HG02763 (cell line): ENCODE measurements at regions not wholly inside any gene's neighbourhood (a gene's known extent, or its start where the extent isn't known, plus 50 kb on each side); places are given as distances from the start of the nearest gene placed in this dataset.

Source experiments
- ATAC-seq: cut with Tn5 transposase; IDR thresholded peaks from one replicate; pipeline ENCODE4 v1.9.1; 2021; ENCODE audit warnings: mild to moderate bottlenecking, moderate library complexity; ENCODE audit not compliant: unreplicated experiment

DNA sequence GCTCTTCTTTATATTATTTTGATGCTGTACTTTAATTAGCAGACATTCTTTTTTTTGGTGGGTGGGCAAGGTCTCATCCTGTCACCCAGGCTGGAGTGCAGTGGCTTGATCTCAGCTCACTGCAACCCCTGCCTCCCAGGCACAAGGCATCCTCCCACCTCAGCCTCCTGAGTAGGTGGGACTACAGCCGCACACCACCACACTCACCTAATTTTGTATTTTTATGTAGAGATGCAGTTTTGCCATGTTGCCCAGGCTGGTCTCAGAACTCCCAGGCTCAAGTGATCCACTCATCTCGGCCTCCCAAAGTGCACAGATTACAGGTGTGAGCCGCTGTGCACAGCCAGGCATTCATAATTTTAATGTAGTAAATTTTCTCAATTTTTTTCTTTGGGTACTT lies 608.1 kb downstream of the ZNF385D start:
- no peak for ATAC-seq

DNA sequence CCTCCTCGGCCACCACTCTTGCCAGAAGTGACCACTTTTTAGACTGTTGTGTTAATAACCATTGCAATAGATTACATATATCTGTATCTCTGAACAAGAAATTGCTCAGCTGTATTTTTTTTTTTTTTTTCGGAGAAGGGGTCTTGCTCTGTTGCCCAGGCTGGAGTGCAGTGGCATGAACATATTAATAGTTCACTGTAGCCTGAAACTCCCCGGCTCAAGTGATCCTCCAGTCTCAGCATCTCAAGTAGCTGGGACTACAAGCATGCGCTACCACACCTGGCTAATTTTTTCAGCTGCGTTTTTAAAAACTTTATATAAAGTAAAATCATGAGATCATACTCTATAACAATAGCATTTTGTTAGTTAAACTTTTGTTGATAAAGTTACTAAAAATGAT lies 609.0 kb downstream of the ZNF385D start:
- no peak for ATAC-seq

DNA sequence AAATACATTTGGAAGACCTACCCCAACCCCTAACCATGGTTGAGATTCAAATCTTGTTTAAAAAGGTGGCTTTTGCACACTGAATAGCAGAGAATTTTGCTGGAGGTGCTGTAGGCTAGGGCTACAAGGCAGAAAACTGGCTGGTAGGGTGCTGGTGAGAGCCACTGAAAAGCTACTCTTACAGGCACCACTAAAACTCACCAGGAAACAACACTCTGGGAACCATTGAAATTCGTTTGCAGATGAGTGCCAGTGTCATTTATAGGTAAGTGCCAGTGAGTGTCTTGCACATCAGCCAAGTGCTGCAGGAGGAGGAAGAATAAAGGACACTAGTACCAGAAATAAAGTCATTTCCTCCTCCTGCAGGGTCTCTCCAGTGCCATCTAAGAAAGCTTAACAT lies 610.2 kb downstream of the ZNF385D start:
- no peak for ATAC-seq

- ATAC-seq = no peak
Observed at GRCh38 chr3:21138085-21138484, 612.9 kb downstream of the ZNF385D start.

- no peak for ATAC-seq
Observed at GRCh38 chr3:21132896-21133295, 618.1 kb downstream of the ZNF385D start.

GRCh38 chr3:21120826-21121225 lies 630.2 kb downstream of the ZNF385D start:
- ATAC-seq = no peak

DNA sequence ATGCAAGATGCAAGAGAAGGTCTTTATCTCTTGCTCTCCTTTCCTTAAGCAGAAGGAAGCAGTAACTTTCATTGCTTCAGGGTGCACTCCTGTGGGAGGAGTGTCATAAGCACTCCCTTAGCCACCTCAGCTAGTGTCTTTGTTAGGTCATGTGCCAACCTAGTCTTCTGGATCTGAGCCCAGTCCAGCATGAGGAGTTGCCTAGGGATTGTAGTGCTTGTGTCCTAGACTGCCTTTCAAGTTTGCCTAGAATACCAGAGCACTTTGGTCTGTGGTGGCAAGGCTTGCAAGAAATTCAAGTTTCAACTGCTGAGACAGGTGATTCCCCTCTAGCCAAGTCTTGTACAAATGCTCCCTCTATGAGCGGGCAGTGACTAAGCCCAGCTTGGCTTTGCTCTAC lies 633.6 kb downstream of the ZNF385D start:
- ATAC-seq = no peak

GRCh38 chr3:21109056-21109455 lies 642.0 kb downstream of the ZNF385D start:
- ATAC-seq = no peak

- ATAC-seq = no peak
Observed at GRCh38 chr3:21105784-21106183, 645.2 kb downstream of the ZNF385D start.

DNA sequence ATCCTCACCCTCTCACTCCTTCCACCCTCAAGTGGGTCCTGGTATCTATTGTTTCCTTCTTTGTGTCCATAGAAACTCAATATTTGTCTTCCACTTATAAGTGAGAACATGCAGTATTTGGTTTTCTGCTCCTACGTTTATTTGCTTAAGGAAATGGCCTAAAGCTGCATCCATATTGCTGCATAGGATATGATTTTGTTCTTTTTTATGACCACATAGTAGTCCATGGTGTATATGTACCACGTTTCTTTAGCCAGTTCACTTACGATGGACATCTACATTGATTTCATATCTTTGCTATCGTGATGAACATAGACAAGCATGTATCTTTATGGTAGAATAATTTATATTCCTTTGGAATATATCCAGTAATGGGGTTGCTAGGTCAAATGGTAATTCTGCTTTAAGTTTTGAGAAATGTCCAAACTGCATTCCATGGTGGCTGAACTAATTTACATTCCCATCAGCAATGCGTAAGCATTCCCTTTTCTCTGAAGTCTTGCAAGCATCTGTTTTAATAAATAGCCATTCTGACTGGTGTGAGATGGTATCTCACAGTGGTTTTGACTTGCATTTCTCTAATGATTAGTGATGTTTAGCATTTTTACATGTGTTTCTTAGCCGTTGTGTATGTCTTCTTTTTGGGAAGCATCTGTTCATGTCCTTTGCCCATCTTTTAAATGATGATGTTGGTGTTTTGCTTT lies 650.2 kb downstream of the ZNF385D start:
- no peak for ATAC-seq

DNA sequence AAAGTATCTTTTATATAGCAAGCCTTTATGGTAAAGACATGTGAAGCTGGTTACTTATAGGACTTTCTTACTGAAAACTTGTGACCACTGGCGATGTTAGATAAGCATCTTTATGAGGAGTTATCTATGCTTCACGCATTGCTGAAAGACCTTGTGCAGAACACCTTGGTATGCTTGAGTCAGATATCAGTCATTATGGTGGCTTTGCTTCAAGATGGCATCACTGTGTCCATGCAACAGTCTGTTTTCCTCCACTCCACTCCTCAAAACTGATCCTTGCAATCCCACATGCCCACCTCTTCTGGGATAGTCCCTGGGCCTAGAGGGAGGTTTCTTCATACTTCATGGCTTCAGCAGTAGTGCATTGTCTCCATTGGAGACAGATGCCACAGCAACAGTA lies 656.3 kb downstream of the ZNF385D start:
- ATAC-seq = no peak

GRCh38 chr3:21073561-21073960 lies 677.4 kb downstream of the ZNF385D start:
- ATAC-seq = no peak

DNA sequence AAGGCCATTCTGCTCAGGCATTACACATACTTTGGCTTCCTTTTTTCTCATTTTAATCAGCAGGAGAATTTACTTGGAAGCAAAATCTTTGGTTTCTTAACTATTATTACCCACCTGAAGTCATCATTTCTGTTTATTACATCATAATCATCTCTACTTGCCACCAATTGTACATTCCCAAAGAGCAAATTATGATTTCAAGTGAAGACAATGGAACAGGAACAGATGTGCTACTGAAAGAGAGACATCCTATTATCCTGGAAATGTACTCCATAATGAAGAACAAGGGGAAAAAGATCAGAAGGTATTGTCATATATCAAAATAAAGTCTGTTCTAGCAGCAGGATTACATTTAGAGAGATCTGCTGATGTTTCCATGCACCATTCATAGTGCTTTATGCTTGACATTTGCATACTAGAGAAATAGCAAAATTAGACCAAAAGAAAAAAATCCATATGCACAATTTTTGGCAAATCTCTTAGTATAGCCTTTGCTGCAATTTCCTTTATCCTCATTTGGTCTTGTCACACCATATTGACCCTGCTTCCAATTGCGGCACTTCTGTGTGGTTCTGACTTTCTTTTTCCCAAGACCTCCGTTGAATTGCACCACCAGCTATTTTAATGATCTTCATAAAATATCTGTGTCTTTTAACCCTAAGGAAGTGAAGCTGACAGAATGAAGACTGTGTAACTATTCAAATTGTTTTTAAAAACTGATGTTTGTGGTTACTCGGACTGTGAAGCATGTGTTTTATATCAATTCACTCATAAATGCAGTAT lies 683.8 kb downstream of the ZNF385D start:
- no peak for ATAC-seq

- ATAC-seq = no peak
Observed at GRCh38 chr3:21062831-21063294, 688.1 kb downstream of the ZNF385D start.

- ATAC-seq = no peak
Observed at GRCh38 chr3:21059404-21059803, 691.6 kb downstream of the ZNF385D start.

DNA sequence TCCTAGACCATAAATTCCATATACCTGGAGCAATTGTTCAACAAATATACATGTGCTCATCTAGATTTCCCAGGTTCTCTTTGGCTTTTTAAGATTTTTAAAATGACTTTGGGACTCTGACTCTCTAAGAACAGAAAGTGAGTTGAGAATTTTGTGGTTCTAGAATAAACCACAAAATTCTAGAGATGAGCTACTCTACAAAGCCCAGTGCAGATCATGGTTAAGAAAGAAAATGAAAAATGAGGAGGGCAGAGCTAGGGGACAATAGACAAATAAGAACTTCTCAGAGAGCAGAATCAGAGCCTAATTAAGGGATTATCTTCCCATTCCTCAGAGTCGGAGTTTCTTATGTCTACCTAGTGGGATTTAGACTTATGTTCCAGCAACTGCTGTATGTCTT lies 694.7 kb downstream of the ZNF385D start:
- ATAC-seq = no peak

DNA sequence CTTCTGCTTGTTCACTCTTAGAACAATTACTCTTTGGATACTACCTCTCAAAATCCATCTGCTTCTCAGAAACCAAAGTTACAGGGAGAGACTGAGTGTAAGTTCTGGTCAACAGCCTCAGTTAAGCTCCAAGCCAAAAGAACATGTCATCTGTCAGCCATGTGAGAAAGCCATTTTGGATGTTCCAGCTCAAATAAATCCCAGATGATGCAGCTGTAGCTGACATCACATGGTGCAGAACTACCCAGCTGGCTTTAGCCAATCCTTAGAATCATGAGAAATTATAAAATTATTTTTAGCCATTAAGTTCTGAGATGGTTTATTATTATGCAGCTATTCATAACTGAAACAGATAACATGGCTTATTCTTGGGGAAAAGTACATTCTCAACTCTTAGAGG lies 696.0 kb downstream of the ZNF385D start:
- no peak for ATAC-seq

- ATAC-seq = no peak
Observed at GRCh38 chr3:21054064-21054463, 696.9 kb downstream of the ZNF385D start.

- ATAC-seq = no peak
Observed at GRCh38 chr3:21049334-21050062, 701.5 kb downstream of the ZNF385D start.

- no peak for ATAC-seq
Observed at GRCh38 chr3:21043139-21043538, 707.9 kb downstream of the ZNF385D start.

- ATAC-seq = no peak
Observed at GRCh38 chr3:21042184-21042583, 708.8 kb downstream of the ZNF385D start.

DNA sequence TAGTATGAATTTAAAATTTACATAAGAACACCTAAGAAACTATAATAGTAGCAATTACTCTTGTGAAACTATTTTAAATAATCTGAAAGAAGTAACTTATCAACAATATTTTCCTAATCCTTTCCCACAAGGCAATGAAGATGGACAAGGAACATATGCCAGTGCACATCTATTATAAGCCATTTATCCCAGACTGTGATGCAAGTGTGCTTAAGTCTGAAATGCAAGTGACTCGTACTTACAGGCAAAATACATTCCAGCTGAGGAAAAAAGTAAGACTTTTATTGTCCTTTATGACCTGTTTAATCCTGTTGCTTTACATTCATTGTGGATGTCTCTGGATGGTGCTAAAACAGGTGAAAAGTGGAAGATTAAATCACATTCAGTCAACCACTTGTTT lies 709.4 kb downstream of the ZNF385D start:
- no peak for ATAC-seq
